ENCODE measurements at regions not wholly inside any gene's neighbourhood (a gene's known extent, or its start where the extent isn't known, plus 50 kb on each side); places are given as distances from the start of the nearest gene placed in this dataset.
"Not testable (repeated sequence)": the region's sequence is repeated elsewhere in the genome, so short reads cannot be mapped to it uniquely, and the experiment has no call there.

DNA sequence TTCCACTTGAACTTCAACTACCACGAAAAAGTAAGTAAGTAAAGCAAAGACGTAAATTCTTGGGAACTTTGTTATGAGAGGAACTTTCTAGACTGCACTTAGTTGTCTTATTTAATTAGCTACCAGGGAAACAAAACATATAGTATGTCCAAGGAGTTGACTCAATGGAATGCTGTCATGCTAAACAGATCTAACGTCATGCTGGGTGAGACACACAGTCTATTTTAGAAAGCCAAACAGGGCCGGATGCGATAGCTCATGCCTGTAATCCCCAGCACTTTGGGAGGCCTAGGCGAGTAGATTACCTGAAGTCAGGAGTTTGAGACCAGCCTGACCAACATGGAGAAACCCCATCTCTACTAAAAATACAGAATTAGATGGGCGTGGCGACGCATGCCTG, 140.6 kb upstream of the RRN3 start:
- TF ChIP-seq POLR2A (IDR thresholded peaks at IDR 0.05) = not testable (repeated sequence)
- TF ChIP-seq, protein P1, sequence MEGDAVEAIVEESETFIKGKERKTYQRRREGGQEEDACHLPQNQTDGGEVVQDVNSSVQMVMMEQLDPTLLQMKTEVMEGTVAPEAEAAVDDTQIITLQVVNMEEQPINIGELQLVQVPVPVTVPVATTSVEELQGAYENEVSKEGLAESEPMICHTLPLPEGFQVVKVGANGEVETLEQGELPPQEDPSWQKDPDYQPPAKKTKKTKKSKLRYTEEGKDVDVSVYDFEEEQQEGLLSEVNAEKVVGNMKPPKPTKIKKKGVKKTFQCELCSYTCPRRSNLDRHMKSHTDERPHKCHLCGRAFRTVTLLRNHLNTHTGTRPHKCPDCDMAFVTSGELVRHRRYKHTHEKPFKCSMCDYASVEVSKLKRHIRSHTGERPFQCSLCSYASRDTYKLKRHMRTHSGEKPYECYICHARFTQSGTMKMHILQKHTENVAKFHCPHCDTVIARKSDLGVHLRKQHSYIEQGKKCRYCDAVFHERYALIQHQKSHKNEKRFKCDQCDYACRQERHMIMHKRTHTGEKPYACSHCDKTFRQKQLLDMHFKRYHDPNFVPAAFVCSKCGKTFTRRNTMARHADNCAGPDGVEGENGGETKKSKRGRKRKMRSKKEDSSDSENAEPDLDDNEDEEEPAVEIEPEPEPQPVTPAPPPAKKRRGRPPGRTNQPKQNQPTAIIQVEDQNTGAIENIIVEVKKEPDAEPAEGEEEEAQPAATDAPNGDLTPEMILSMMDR (IDR thresholded peaks at IDR 0.05) = not testable (repeated sequence)
